B cell (primary cell): ENCODE measurements at regions not wholly inside any gene's neighbourhood (a gene's known extent, or its start where the extent isn't known, plus 50 kb on each side); places are given as distances from the start of the nearest gene placed in this dataset.

Experiments used
- EZH2 ChIP-seq: IDR thresholded peaks from 2 replicates; pipeline ENCODE4 v1.6.1; 2012; ENCODE audit warnings: borderline replicate concordance, low read depth, mild to moderate bottlenecking, moderate library complexity, low read length; ENCODE audit not compliant: insufficient read depth, poor library complexity, severe bottlenecking
- TF ChIP-seq, protein P1 (sequence below): fragments of 200-600 bp; IDR thresholded peaks from one replicate; pipeline ENCODE4 v1.8.0; 2022; ENCODE audit warnings: antibody characterized with exemption, mild to moderate bottlenecking

DNA sequence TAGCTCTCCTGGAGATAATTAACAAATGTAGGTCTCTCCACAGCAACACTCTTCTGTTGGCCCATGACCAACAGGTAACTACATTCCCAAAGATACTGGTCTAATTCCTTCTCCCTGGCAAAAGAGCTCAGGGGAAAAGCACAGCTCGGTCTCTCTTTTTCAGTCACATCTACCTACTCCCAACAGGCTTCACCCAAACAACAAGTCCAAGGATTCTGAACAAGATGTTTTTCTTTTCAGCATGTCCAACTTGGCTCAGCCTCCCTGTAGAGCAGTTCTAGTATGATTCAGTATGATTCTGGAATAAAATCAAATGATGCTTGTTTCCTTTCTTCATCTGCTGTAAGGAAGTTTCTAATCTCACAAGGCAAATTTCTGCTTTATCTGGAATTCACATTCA is 1704.8 kb upstream of the PIK3C3 start:
- TF ChIP-seq, protein P1, sequence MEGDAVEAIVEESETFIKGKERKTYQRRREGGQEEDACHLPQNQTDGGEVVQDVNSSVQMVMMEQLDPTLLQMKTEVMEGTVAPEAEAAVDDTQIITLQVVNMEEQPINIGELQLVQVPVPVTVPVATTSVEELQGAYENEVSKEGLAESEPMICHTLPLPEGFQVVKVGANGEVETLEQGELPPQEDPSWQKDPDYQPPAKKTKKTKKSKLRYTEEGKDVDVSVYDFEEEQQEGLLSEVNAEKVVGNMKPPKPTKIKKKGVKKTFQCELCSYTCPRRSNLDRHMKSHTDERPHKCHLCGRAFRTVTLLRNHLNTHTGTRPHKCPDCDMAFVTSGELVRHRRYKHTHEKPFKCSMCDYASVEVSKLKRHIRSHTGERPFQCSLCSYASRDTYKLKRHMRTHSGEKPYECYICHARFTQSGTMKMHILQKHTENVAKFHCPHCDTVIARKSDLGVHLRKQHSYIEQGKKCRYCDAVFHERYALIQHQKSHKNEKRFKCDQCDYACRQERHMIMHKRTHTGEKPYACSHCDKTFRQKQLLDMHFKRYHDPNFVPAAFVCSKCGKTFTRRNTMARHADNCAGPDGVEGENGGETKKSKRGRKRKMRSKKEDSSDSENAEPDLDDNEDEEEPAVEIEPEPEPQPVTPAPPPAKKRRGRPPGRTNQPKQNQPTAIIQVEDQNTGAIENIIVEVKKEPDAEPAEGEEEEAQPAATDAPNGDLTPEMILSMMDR, result no peak
- no peak for TF ChIP-seq EZH2
